HepG2 (cell line): ENCODE measurements at regions not wholly inside any gene's neighbourhood (a gene's known extent, or its start where the extent isn't known, plus 50 kb on each side); places are given as distances from the start of the nearest gene placed in this dataset.

ENCODE experiments used
- CC2D1A ChIP-seq: sonication (generic); formaldehyde crosslinking; IDR thresholded peaks from 2 replicates; pipeline ENCODE4 v1.8.1; 2023; ENCODE audit warnings: mild to moderate bottlenecking, missing genetic modification reagents
- GABPA ChIP-seq, 2 experiments: IDR thresholded peaks; 2 replicates each; pipeline ENCODE4 v1.6.1; 2011 to 2016; ENCODE audit warnings: low read depth in 2 of 2, low read length in 1 of 2, missing biosample characterization in 1 of 2, missing genetic modification characterization in 1 of 2
- NR0B2 ChIP-seq: sonication (generic); formaldehyde crosslinking; IDR thresholded peaks from 2 replicates; pipeline ENCODE4 v1.4.0; 2020; ENCODE audit warnings: mild to moderate bottlenecking, missing genetic modification reagents
- PHF5A ChIP-seq: IDR thresholded peaks from one replicate; pipeline ENCODE4 v1.6.1; 2018; ENCODE audit warnings: low read depth, missing genetic modification reagents; ENCODE audit not compliant: unreplicated experiment
- SATB2 ChIP-seq: sonication (generic); formaldehyde crosslinking; IDR thresholded peaks from 2 replicates; pipeline ENCODE4 v1.5.0; 2020; ENCODE audit warnings: missing genetic modification reagents
- SNAI1 ChIP-seq: sonication (generic); formaldehyde crosslinking; IDR thresholded peaks from 2 replicates; pipeline ENCODE4 v1.5.0; 2020; ENCODE audit warnings: mild to moderate bottlenecking, missing genetic modification reagents, borderline replicate concordance
- SOX13 ChIP-seq, 3 experiments: fragments of 450-650 bp in 1 of 3; sonication (generic) in 1 of 3; formaldehyde crosslinking in 1 of 3; IDR thresholded peaks in 2 of 3; conservative IDR thresholded peaks in 1 of 3; 2 replicates each; pipeline versions ENCODE4 v1.5.0 to v1.6.1; 2016 to 2020; ENCODE audit warnings: antibody characterized with exemption in 1 of 3, mild to moderate bottlenecking in 1 of 3, missing compliant biosample characterization in 1 of 3, missing genetic modification reagents in 1 of 3, moderate library complexity in 1 of 3
- THAP8 ChIP-seq: sonication (generic); formaldehyde crosslinking; IDR thresholded peaks from 2 replicates; pipeline ENCODE4 v1.5.1; 2020; ENCODE audit warnings: missing genetic modification reagents, mild to moderate bottlenecking, borderline replicate concordance
- THYN1 ChIP-seq: sonication (generic); formaldehyde crosslinking; IDR thresholded peaks from 2 replicates; pipeline ENCODE4 v1.8.1; 2023; ENCODE audit warnings: low read depth, mild to moderate bottlenecking, moderate library complexity, missing genetic modification reagents, borderline replicate concordance
- ZNF260 ChIP-seq: sonication (generic); formaldehyde crosslinking; IDR thresholded peaks from 2 replicates; pipeline ENCODE4 v1.4.0; 2020; ENCODE audit warnings: missing genetic modification reagents, low read depth, mild to moderate bottlenecking, borderline replicate concordance
- ZNF609 ChIP-seq: sonication (generic); formaldehyde crosslinking; IDR thresholded peaks from 2 replicates; pipeline ENCODE4 v1.4.0; 2020; ENCODE audit warnings: mild to moderate bottlenecking, missing genetic modification reagents, borderline replicate concordance
- ZNF704 ChIP-seq: sonication (generic); formaldehyde crosslinking; IDR thresholded peaks from 2 replicates; pipeline ENCODE4 v1.8.1; 2023; ENCODE audit warnings: mild to moderate bottlenecking, inconsistent platforms, moderate library complexity, missing genetic modification reagents, borderline replicate concordance
- ZNF816 ChIP-seq: sonication (generic); formaldehyde crosslinking; IDR thresholded peaks from 2 replicates; pipeline ENCODE4 v1.8.0; 2022; ENCODE audit warnings: missing genetic modification reagents, mild to moderate bottlenecking, borderline replicate concordance
- ZXDC ChIP-seq: sonication (generic); formaldehyde crosslinking; IDR thresholded peaks from 2 replicates; pipeline ENCODE4 v1.5.0; 2020; ENCODE audit warnings: mild to moderate bottlenecking, missing genetic modification reagents
- TF ChIP-seq, protein P1 (sequence below): sonication (generic); formaldehyde crosslinking; conservative IDR thresholded peaks from 2 replicates; pipeline ENCODE4 v1.8.0; 2022; ENCODE audit warnings: missing genetic modification reagents

- TF ChIP-seq ZXDC (CRISPR knock-in tag): no peak
- no peak for TF ChIP-seq ZNF816 (CRISPR knock-in tag)
- no peak for TF ChIP-seq GABPA (IDR thresholded peaks at IDR 0.05; ENCODE audit: low read depth, low read length)
- TF ChIP-seq GABPA (CRISPR knock-in tag; IDR thresholded peaks at IDR 0.05; ENCODE audit: low read depth): no peak
- no peak for TF ChIP-seq ZNF260 (CRISPR knock-in tag)
- TF ChIP-seq SNAI1 (CRISPR knock-in tag): no peak
- TF ChIP-seq SOX13 (IDR thresholded peaks at IDR 0.05): 0 out of 2 replicates have a peak, but pooled peaks have one; percentile 8
- no peak; a peak in 1 of 4 replicates for TF ChIP-seq SOX13 (CRISPR knock-in tag; conservative IDR thresholded peaks at IDR 0.05 in 1 of 2, IDR thresholded peaks at IDR 0.05 in 1 of 2)
- TF ChIP-seq THYN1 (CRISPR knock-in tag): no peak
- no peak for TF ChIP-seq THAP8 (CRISPR knock-in tag)
- no peak for TF ChIP-seq PHF5A (CRISPR knock-in tag)
- TF ChIP-seq CC2D1A (CRISPR knock-in tag): no peak
- peak; percentile 24; the same call in 1 of the 2 replicates for TF ChIP-seq ZNF609 (CRISPR knock-in tag)
- no peak for TF ChIP-seq ZNF704
- TF ChIP-seq SATB2: no peak
- no peak; the same call in 1 of the 2 replicates for TF ChIP-seq NR0B2 (CRISPR knock-in tag)
- TF ChIP-seq, protein P1, sequence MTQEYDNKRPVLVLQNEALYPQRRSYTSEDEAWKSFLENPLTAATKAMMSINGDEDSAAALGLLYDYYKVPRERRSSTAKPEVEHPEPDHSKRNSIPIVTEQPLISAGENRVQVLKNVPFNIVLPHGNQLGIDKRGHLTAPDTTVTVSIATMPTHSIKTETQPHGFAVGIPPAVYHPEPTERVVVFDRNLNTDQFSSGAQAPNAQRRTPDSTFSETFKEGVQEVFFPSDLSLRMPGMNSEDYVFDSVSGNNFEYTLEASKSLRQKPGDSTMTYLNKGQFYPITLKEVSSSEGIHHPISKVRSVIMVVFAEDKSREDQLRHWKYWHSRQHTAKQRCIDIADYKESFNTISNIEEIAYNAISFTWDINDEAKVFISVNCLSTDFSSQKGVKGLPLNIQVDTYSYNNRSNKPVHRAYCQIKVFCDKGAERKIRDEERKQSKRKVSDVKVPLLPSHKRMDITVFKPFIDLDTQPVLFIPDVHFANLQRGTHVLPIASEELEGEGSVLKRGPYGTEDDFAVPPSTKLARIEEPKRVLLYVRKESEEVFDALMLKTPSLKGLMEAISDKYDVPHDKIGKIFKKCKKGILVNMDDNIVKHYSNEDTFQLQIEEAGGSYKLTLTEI (CRISPR knock-in tag): no peak
Observed at GRCh38 chr16:14345512-14346115, 274.5 kb downstream of the MRTFB start (continued).
